H1 (cell line): ENCODE measurements at regions not wholly inside any gene's neighbourhood (a gene's known extent, or its start where the extent isn't known, plus 50 kb on each side); places are given as distances from the start of the nearest gene placed in this dataset.

ENCODE experiments used
- TF ChIP-seq, protein P1 (sequence below): IDR thresholded peaks from 2 replicates; pipeline ENCODE4 v1.6.1; 2012; ENCODE audit warnings: low read length, inconsistent platforms

DNA sequence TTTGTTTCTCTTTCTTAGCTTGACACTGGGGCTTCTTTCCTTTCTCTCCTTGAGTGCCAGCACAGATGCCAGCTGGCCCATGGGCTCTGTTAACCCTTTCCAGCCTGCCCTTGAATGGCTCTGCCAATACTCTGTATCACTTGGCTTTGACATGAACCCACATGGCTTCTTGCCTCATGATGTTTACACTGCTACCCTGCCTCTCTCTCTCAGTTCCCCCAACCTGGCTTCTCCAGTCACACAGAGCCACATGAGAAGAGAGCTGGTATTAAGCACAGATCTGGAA is 262.4 kb downstream of the OMA1 start (continued):
- TF ChIP-seq, protein P1, sequence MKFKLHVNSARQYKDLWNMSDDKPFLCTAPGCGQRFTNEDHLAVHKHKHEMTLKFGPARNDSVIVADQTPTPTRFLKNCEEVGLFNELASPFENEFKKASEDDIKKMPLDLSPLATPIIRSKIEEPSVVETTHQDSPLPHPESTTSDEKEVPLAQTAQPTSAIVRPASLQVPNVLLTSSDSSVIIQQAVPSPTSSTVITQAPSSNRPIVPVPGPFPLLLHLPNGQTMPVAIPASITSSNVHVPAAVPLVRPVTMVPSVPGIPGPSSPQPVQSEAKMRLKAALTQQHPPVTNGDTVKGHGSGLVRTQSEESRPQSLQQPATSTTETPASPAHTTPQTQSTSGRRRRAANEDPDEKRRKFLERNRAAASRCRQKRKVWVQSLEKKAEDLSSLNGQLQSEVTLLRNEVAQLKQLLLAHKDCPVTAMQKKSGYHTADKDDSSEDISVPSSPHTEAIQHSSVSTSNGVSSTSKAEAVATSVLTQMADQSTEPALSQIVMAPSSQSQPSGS: no peak
